Neural crest cell (in vitro differentiated cells): ENCODE measurements at regions not wholly inside any gene's neighbourhood (a gene's known extent, or its start where the extent isn't known, plus 50 kb on each side); places are given as distances from the start of the nearest gene placed in this dataset.

Experiments used
- DNase-seq: peaks from one replicate; pipeline ENCODE4 v3.0.0; 2021; ENCODE audit warnings: low read depth, mixed read lengths, low spot score
- H3K27ac Mint-ChIP-seq: one replicate; pipeline ENCODE4 v1.8.0; 2021; ENCODE audit warnings: mild to moderate bottlenecking, mixed read lengths; ENCODE audit not compliant: unreplicated experiment
- H3K27me3 Mint-ChIP-seq: 2 replicates; pipeline ENCODE4 v1.8.0; 2021; ENCODE audit warnings: low read depth, mild to moderate bottlenecking, mixed read lengths
- H3K36me3 Mint-ChIP-seq: 2 replicates; pipeline ENCODE4 v1.8.0; 2021; ENCODE audit warnings: low read depth, mild to moderate bottlenecking, mixed read lengths
- H3K4me1 Mint-ChIP-seq: 2 replicates; pipeline ENCODE4 v1.8.0; 2021; ENCODE audit warnings: mixed read lengths
- H3K4me3 Mint-ChIP-seq: one replicate; pipeline ENCODE4 v1.8.0; 2021; ENCODE audit warnings: mild to moderate bottlenecking, mixed read lengths
- H3K9me3 Mint-ChIP-seq: 2 replicates; pipeline ENCODE4 v1.8.0; 2021; ENCODE audit warnings: mixed read lengths
- CTCF ChIP-seq: fragments of 200-600 bp; sonication (generic); conservative IDR thresholded peaks from 2 replicates; pipeline ENCODE4 v1.5.0; 2021; ENCODE audit warnings: antibody characterized with exemption, mild to moderate bottlenecking

- Mint-ChIP-seq H3K4me1 (no peaks in the 10 kb centered on the region), H3K36me3 (no peaks in the 10 kb centered on the region), H3K27ac (no peak overlapping the region), H3K4me3 (no peak overlapping the region), H3K9me3 (no peaks in the 10 kb centered on the region), H3K27me3 (no peaks in the 10 kb centered on the region)
- TF ChIP-seq CTCF: no peak
- no peak for DNase-seq
These were observed 568.2 kb downstream of the TUSC7 start for GRCh38 chr3:117277816-117278215.

- Mint-ChIP-seq H3K4me3 (no peak overlapping the region), H3K27me3 (no peaks in the 10 kb centered on the region), H3K27ac (no peak overlapping the region)
These were observed 569.0 kb downstream of the TUSC7 start for GRCh38 chr3:117278424-117279190.

GRCh38 chr3:117281371-117281770 is 571.8 kb downstream of the TUSC7 start:
- TF ChIP-seq CTCF: no peak
- Mint-ChIP-seq H3K9me3 (no peaks in the 10 kb centered on the region), H3K27me3 (no peaks in the 10 kb centered on the region), H3K36me3 (no peaks in the 10 kb centered on the region), H3K27ac (no peak overlapping the region), H3K4me1 (no peaks in the 10 kb centered on the region), H3K4me3 (no peak overlapping the region)
- no peak for DNase-seq

More at GRCh38 chr3:117278424-117279190, 569.0 kb downstream of the TUSC7 start:
- no peaks in the 10 kb centered on the region for H3K9me3 Mint-ChIP-seq
- TF ChIP-seq CTCF: no peak
- H3K4me1 Mint-ChIP-seq: no peaks in the 10 kb centered on the region
- no peak for DNase-seq
- H3K36me3 Mint-ChIP-seq: no peaks in the 10 kb centered on the region

GRCh38 chr3:117282566-117282965 is 573.0 kb downstream of the TUSC7 start:
- Mint-ChIP-seq H3K36me3 (no peaks in the 10 kb centered on the region), H3K27me3 (no peaks in the 10 kb centered on the region), H3K27ac (no peak overlapping the region), H3K9me3 (no peaks in the 10 kb centered on the region), H3K4me1 (no peaks in the 10 kb centered on the region), H3K4me3 (no peak overlapping the region)
- no peak for TF ChIP-seq CTCF
- no peak for DNase-seq

GRCh38 chr3:117285737-117286136 is 576.2 kb downstream of the TUSC7 start:
- Mint-ChIP-seq H3K9me3 (no peaks in the 10 kb centered on the region), H3K27me3 (no peaks in the 10 kb centered on the region), H3K36me3 (no peaks in the 10 kb centered on the region), H3K4me1 (no peaks in the 10 kb centered on the region), H3K4me3 (no peak overlapping the region), H3K27ac (no peak overlapping the region)
- no peak for TF ChIP-seq CTCF
- DNase-seq: no peak
